Liver (tissue), 8 donors: ENCODE measurements at regions not wholly inside any gene's neighbourhood (a gene's known extent, or its start where the extent isn't known, plus 50 kb on each side); places are given as distances from the start of the nearest gene placed in this dataset.

Experiments
- DNase-seq: peaks from one replicate; pipeline ENCODE4 v3.0.0-alpha.2; 2017; ENCODE audit warnings: low spot score
- H3K27ac ChIP-seq, 2 donors: one replicate each; pipeline ENCODE4 v1.7.0; 2013; ENCODE audit warnings: inconsistent platforms in 2 of 2, low read length in 2 of 2, control low read depth in 1 of 2, low read depth in 1 of 2, mild to moderate bottlenecking in 1 of 2
- H3K27me3 ChIP-seq, 4 donors: one replicate each; pipeline versions ENCODE4 v1.6.1 to v1.7.0; 2013; ENCODE audit warnings: low read length in 3 of 4, inconsistent platforms in 1 of 4, mild to moderate bottlenecking in 1 of 4, moderate library complexity in 1 of 4; ENCODE audit not compliant: control insufficient read depth in 4 of 4, insufficient read depth in 4 of 4
- H3K36me3 ChIP-seq, 4 donors: one replicate each; pipeline versions ENCODE4 v1.6.1 to v1.7.0; 2013; ENCODE audit warnings: low read length in 3 of 4, mild to moderate bottlenecking in 3 of 4, low read depth in 1 of 4, moderate library complexity in 1 of 4; ENCODE audit not compliant: control insufficient read depth in 4 of 4, insufficient read depth in 3 of 4
- H3K4me1 ChIP-seq, 4 donors: one replicate each; pipeline versions ENCODE4 v1.6.1 to v1.7.0; 2013; ENCODE audit warnings: low read length in 3 of 4, mild to moderate bottlenecking in 3 of 4, moderate library complexity in 1 of 4; ENCODE audit not compliant: control insufficient read depth in 4 of 4, insufficient read depth in 4 of 4
- H3K4me3 ChIP-seq, 3 donors: one replicate each; pipeline versions ENCODE4 v1.6.1 to v1.7.0; 2013; ENCODE audit warnings: low read length in 3 of 3, control low read depth in 1 of 3, low read depth in 1 of 3, mild to moderate bottlenecking in 1 of 3
- H3K9ac ChIP-seq, 2 donors: one replicate each; pipeline ENCODE4 v1.7.0; 2013; ENCODE audit warnings: low read length in 2 of 2, mild to moderate bottlenecking in 2 of 2, moderate library complexity in 2 of 2, control low read depth in 1 of 2, low read depth in 1 of 2
- H3K9me3 ChIP-seq, 4 donors: one replicate each; pipeline versions ENCODE4 v1.6.1 to v1.7.0; 2013; ENCODE audit warnings: low read length in 3 of 4; ENCODE audit not compliant: control insufficient read depth in 4 of 4
- EGR1 ChIP-seq, 2 donors: IDR thresholded peaks; 2 replicates each; pipeline ENCODE4 v1.6.1; 2016 to 2018; ENCODE audit warnings: antibody characterized with exemption in 2 of 2, low read depth in 2 of 2
- FOXA1 ChIP-seq: IDR thresholded peaks from 2 replicates; pipeline ENCODE4 v1.6.1; 2016; ENCODE audit warnings: antibody characterized with exemption
- FOXA2 ChIP-seq: IDR thresholded peaks from 2 replicates; pipeline ENCODE4 v1.6.1; 2016; ENCODE audit warnings: antibody characterized with exemption
- GABPA ChIP-seq, 2 donors: IDR thresholded peaks in 1 of 2; conservative IDR thresholded peaks in 1 of 2; 2 replicates each; pipeline ENCODE4 v1.6.1; 2016; ENCODE audit warnings: antibody characterized with exemption in 2 of 2, mild to moderate bottlenecking in 1 of 2, moderate library complexity in 1 of 2
- HNF4A ChIP-seq, 2 donors: conservative IDR thresholded peaks; 2 replicates each; pipeline ENCODE4 v1.6.1; 2016; ENCODE audit warnings: antibody characterized with exemption in 2 of 2, mild to moderate bottlenecking in 2 of 2
- HNF4G ChIP-seq: IDR thresholded peaks from 2 replicates; pipeline ENCODE4 v1.6.1; 2016; ENCODE audit warnings: antibody characterized with exemption
- JUND ChIP-seq, 2 donors: IDR thresholded peaks; 2 replicates each; pipeline ENCODE4 v1.6.1; 2016; ENCODE audit warnings: antibody characterized with exemption in 2 of 2
- MAX ChIP-seq: IDR thresholded peaks from 2 replicates; pipeline ENCODE4 v1.6.1; 2016; ENCODE audit warnings: antibody characterized with exemption
- NR2F2 ChIP-seq: IDR thresholded peaks from 2 replicates; pipeline ENCODE4 v1.6.1; 2016; ENCODE audit warnings: antibody characterized with exemption
- RXRA ChIP-seq, 2 donors: IDR thresholded peaks; 2 replicates each; pipeline ENCODE4 v1.6.1; 2017 to 2018; ENCODE audit warnings: antibody characterized with exemption in 2 of 2, mild to moderate bottlenecking in 1 of 2
- SP1 ChIP-seq: IDR thresholded peaks from 2 replicates; pipeline ENCODE4 v1.6.1; 2018; ENCODE audit warnings: antibody characterized with exemption, mild to moderate bottlenecking
- TAF1 ChIP-seq: conservative IDR thresholded peaks from 2 replicates; pipeline ENCODE4 v1.6.1; 2016; ENCODE audit warnings: antibody characterized with exemption, mild to moderate bottlenecking
- YY1 ChIP-seq: IDR thresholded peaks from 2 replicates; pipeline ENCODE4 v1.6.1; 2016; ENCODE audit warnings: antibody characterized with exemption, mild to moderate bottlenecking
- WGBS: extraction: QIAGEN DNeasy Blood & Tissue Kit; methylation state at CpG from one replicate; pipeline ENCODE4 v1.1.7; 2013; 5-methylcytosine and 5-hydroxymethylcytosine counted together
- TF ChIP-seq, protein P1 (sequence below): IDR thresholded peaks from 2 replicates; pipeline ENCODE4 v1.6.1; 2016; ENCODE audit warnings: antibody characterized with exemption, mild to moderate bottlenecking
- TF ChIP-seq, protein P2 (sequence below): IDR thresholded peaks from 2 replicates; pipeline ENCODE4 v1.6.1; 2016; ENCODE audit warnings: antibody characterized with exemption
- TF ChIP-seq, protein P3 (sequence below): IDR thresholded peaks from 2 replicates; pipeline ENCODE4 v1.6.1; 2016; ENCODE audit warnings: antibody characterized with exemption
- TF ChIP-seq, protein P4 (sequence below): fragments of 150-350 bp; IDR thresholded peaks from 2 replicates; pipeline ENCODE4 v1.5.1; 2017; ENCODE audit warnings: improper control_type of control experiment, low read depth, low read length; ENCODE audit not compliant: missing input control
- donor health status: healthy.
- donor health status: healthy.
- donor health status: healthy.
- donor health status: healthy.
- donor health status: healthy.

DNA sequence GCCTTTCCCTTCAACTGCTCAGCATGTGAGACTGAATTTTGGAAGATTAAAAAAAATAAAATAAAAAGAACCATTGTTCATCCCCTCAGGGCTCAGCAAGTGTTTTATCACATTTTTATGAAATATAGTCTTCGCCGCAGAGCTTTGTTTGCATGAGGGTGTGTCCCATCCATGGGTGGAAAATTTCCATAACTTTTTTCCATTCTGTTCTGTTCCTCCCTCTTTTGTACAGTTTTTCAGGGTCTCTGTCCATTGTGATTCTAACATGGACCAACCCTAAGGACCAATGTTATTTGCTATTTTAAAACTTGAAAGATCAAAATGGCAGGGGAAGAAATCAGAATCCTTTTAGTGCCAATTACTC lies 213.3 kb upstream of the SGK1 start:
- no peak for DNase-seq
- H3K9me3 ChIP-seq = no peaks in the 10 kb centered on the region
- peaks cover 5 to 7% (median 6%) of the 10 kb centered on the region in 4 donors for H3K4me1 ChIP-seq
- 89% methylated on average over 2 of the region's 2 CpGs for WGBS
- no peaks in the 10 kb centered on the region for H3K36me3 ChIP-seq
- H3K4me3 ChIP-seq = no peak overlapping the region
- H3K9ac ChIP-seq = no peak overlapping the region
- peak overlapping the region; percentile 68 to 87 for H3K27ac ChIP-seq
- H3K27me3 ChIP-seq = no peaks in the 10 kb centered on the region
- no peak for TF ChIP-seq YY1
- TF ChIP-seq, protein P1, sequence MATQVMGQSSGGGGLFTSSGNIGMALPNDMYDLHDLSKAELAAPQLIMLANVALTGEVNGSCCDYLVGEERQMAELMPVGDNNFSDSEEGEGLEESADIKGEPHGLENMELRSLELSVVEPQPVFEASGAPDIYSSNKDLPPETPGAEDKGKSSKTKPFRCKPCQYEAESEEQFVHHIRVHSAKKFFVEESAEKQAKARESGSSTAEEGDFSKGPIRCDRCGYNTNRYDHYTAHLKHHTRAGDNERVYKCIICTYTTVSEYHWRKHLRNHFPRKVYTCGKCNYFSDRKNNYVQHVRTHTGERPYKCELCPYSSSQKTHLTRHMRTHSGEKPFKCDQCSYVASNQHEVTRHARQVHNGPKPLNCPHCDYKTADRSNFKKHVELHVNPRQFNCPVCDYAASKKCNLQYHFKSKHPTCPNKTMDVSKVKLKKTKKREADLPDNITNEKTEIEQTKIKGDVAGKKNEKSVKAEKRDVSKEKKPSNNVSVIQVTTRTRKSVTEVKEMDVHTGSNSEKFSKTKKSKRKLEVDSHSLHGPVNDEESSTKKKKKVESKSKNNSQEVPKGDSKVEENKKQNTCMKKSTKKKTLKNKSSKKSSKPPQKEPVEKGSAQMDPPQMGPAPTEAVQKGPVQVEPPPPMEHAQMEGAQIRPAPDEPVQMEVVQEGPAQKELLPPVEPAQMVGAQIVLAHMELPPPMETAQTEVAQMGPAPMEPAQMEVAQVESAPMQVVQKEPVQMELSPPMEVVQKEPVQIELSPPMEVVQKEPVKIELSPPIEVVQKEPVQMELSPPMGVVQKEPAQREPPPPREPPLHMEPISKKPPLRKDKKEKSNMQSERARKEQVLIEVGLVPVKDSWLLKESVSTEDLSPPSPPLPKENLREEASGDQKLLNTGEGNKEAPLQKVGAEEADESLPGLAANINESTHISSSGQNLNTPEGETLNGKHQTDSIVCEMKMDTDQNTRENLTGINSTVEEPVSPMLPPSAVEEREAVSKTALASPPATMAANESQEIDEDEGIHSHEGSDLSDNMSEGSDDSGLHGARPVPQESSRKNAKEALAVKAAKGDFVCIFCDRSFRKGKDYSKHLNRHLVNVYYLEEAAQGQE = no peak
- TF ChIP-seq HNF4G = no peak
- no peak for TF ChIP-seq HNF4A (conservative IDR thresholded peaks at IDR 0.05)
- no peak for TF ChIP-seq JUND (IDR thresholded peaks at IDR 0.05)
- TF ChIP-seq, protein P2, sequence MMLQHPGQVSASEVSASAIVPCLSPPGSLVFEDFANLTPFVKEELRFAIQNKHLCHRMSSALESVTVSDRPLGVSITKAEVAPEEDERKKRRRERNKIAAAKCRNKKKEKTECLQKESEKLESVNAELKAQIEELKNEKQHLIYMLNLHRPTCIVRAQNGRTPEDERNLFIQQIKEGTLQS = no peak
- no peak for TF ChIP-seq MAX
- TF ChIP-seq TAF1 = no peak
- no peak for TF ChIP-seq FOXA2
- TF ChIP-seq, protein P3, sequence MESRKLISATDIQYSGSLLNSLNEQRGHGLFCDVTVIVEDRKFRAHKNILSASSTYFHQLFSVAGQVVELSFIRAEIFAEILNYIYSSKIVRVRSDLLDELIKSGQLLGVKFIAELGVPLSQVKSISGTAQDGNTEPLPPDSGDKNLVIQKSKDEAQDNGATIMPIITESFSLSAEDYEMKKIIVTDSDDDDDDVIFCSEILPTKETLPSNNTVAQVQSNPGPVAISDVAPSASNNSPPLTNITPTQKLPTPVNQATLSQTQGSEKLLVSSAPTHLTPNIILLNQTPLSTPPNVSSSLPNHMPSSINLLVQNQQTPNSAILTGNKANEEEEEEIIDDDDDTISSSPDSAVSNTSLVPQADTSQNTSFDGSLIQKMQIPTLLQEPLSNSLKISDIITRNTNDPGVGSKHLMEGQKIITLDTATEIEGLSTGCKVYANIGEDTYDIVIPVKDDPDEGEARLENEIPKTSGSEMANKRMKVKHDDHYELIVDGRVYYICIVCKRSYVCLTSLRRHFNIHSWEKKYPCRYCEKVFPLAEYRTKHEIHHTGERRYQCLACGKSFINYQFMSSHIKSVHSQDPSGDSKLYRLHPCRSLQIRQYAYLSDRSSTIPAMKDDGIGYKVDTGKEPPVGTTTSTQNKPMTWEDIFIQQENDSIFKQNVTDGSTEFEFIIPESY = no peak
- no peak for TF ChIP-seq GABPA (IDR thresholded peaks at IDR 0.05 in 1 of 2, conservative IDR thresholded peaks at IDR 0.05 in 1 of 2)
- TF ChIP-seq SP1 = no peak
- TF ChIP-seq, protein P4, sequence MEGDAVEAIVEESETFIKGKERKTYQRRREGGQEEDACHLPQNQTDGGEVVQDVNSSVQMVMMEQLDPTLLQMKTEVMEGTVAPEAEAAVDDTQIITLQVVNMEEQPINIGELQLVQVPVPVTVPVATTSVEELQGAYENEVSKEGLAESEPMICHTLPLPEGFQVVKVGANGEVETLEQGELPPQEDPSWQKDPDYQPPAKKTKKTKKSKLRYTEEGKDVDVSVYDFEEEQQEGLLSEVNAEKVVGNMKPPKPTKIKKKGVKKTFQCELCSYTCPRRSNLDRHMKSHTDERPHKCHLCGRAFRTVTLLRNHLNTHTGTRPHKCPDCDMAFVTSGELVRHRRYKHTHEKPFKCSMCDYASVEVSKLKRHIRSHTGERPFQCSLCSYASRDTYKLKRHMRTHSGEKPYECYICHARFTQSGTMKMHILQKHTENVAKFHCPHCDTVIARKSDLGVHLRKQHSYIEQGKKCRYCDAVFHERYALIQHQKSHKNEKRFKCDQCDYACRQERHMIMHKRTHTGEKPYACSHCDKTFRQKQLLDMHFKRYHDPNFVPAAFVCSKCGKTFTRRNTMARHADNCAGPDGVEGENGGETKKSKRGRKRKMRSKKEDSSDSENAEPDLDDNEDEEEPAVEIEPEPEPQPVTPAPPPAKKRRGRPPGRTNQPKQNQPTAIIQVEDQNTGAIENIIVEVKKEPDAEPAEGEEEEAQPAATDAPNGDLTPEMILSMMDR = no peak
- TF ChIP-seq EGR1 (IDR thresholded peaks at IDR 0.05; ENCODE audit: low read depth in 2 of 2) = no peak
- TF ChIP-seq RXRA (IDR thresholded peaks at IDR 0.05) = no peak
- TF ChIP-seq FOXA1 = no peak

GRCh38 chr6:134529921-134530320 lies 212.0 kb upstream of the SGK1 start:
- Histone ChIP-seq H3K36me3 (no peaks in the 10 kb centered on the region), H3K4me1 (peaks cover 5 to 10% (median 8%) of the 10 kb centered on the region in 4 donors), H3K4me3 (no peak overlapping the region), H3K9me3 (no peaks in the 10 kb centered on the region), H3K27ac (peak overlapping the region; percentile 68 to 87), H3K9ac (peak overlapping the region in 1 of 2 donors; percentile 46), H3K27me3 (no peaks in the 10 kb centered on the region)
- WGBS = 30% methylated on average over 4 of the region's 4 CpGs
- no peak for DNase-seq
- TF ChIP-seq, protein P1 = peak; percentile 66
- peak; percentile 49 to 64 for TF ChIP-seq GABPA (IDR thresholded peaks at IDR 0.05 in 1 of 2, conservative IDR thresholded peaks at IDR 0.05 in 1 of 2)
- peak in 1 of 2 donors; percentile 92 for TF ChIP-seq EGR1 (IDR thresholded peaks at IDR 0.05; ENCODE audit: low read depth in 2 of 2)
- TF ChIP-seq, protein P4 = no peak
- peak; percentile 68 for TF ChIP-seq NR2F2
- TF ChIP-seq SP1 = peak; percentile 92
- TF ChIP-seq, protein P2 = peak; percentile 91
- TF ChIP-seq YY1 = peak; percentile 85
- no peak for TF ChIP-seq TAF1
- peak; percentile 98 for TF ChIP-seq FOXA2
- peak; percentile 81 for TF ChIP-seq HNF4G
